Panc1 (cell line): ENCODE measurements at regions not wholly inside any gene's neighbourhood (a gene's known extent, or its start where the extent isn't known, plus 50 kb on each side); places are given as distances from the start of the nearest gene placed in this dataset.

ENCODE experiments used
- ATAC-seq: fragments of 200-7000 bp; cut with Tn5 transposase; 2 replicates; pipeline ENCODE4 v1.9.1; 2020; ENCODE audit warnings: mild to moderate bottlenecking, moderate library complexity
- BruUV-seq: library from RNA; stranded (reverse); fragments of 400-500 nt; replicated peaks from 2 replicates; lab custom pipeline; 2021; lab: Mats Ljungman, UMichigan
- CTCF ChIA-PET: fragments of 300-600 bp; sonication (Branson Sonifier 250); formaldehyde crosslinking; loops from one replicate; lab custom pipeline; 2022; ENCODE audit warnings: antibody characterized with exemption; lab: Charles Lee
- POLR2A ChIA-PET: fragments of 300-600 bp; sonication (Branson Sonifier 250); formaldehyde crosslinking; loops from one replicate; lab custom pipeline; 2022; ENCODE audit warnings: antibody characterized with exemption; lab: Charles Lee
- DNase-seq: peaks from one replicate; pipeline ENCODE4 v3.0.0-alpha.2; 2010; ENCODE audit warnings: low read depth, low spot score
- H3K27ac ChIP-seq: 2 replicates; pipeline ENCODE4 v1.5.1; 2011; ENCODE audit warnings: mild to moderate bottlenecking, low read length, inconsistent platforms
- H3K27me3 ChIP-seq: fragments of 200-500 bp; sonication (Bioruptor generic); 2 replicates; pipeline ENCODE4 v1.6.0; 2014; ENCODE audit warnings: low read length, inconsistent platforms; ENCODE audit not compliant: control insufficient read depth, insufficient read depth
- H3K36me3 ChIP-seq: fragments of 200-500 bp; sonication (Bioruptor generic); 2 replicates; pipeline ENCODE4 v1.5.1; 2014; ENCODE audit warnings: inconsistent platforms, mild to moderate bottlenecking, low read length, moderate library complexity; ENCODE audit not compliant: control insufficient read depth, insufficient read depth
- H3K4me1 ChIP-seq: 2 replicates; pipeline ENCODE4 v1.5.1; 2011; ENCODE audit warnings: inconsistent platforms, mild to moderate bottlenecking, low read length, moderate library complexity; ENCODE audit not compliant: control insufficient read depth, insufficient read depth
- H3K4me3 ChIP-seq, 2 experiments: 2 replicates each; pipeline ENCODE4 v1.5.1; 2011 to 2012; ENCODE audit warnings: low read depth in 2 of 2, low read length in 2 of 2, mild to moderate bottlenecking in 2 of 2, inconsistent platforms in 1 of 2, moderate library complexity in 1 of 2
- H3K9me3 ChIP-seq: fragments of 200-500 bp; sonication (Bioruptor generic); 2 replicates; pipeline ENCODE4 v1.5.1; 2014; ENCODE audit warnings: low read depth, mild to moderate bottlenecking, inconsistent platforms, low read length, moderate library complexity; ENCODE audit not compliant: control insufficient read depth, insufficient read depth
- POLR2AphosphoS5 ChIP-seq: IDR thresholded peaks from 2 replicates; pipeline ENCODE4 v1.6.1; 2012; ENCODE audit warnings: mild to moderate bottlenecking, low read depth, low read length, moderate library complexity
- SIN3A ChIP-seq: IDR thresholded peaks from 2 replicates; pipeline ENCODE4 v1.6.1; 2012; ENCODE audit warnings: low read depth, mild to moderate bottlenecking, low read length, moderate library complexity, borderline replicate concordance; ENCODE audit not compliant: insufficient read depth
- TCF7L2 ChIP-seq: IDR thresholded peaks from 2 replicates; pipeline ENCODE4 v1.6.1; 2011; ENCODE audit warnings: mild to moderate bottlenecking, low read depth, low read length, inconsistent platforms
- in situ Hi-C: cut with HindIII; loops from 2 replicates; pipeline ENCODE4 v1.10.0; 2016; ENCODE audit warnings: low sequenced_read_pairs, low pct_unique_long_range_greater_than_20kb
- intact Hi-C: fragments of 100-400 bp; cut with micrococcal nuclease; formaldehyde crosslinking; loops from one replicate; pipeline ENCODE4 v1.10.0; 2022; ENCODE audit not compliant: unreplicated experiment
- TF ChIP-seq, protein P1 (sequence below), 2 experiments: IDR thresholded peaks; 2 replicates each; pipeline ENCODE4 v1.6.1; 2011 to 2012; ENCODE audit warnings: low read depth in 2 of 2, control low read depth in 1 of 2, low read length in 1 of 2, mild to moderate bottlenecking in 1 of 2, moderate library complexity in 1 of 2; ENCODE audit not compliant: insufficient read depth in 1 of 2
- TF ChIP-seq, protein P2 (sequence below): fragments of 450-650 bp; IDR thresholded peaks from 2 replicates; pipeline ENCODE4 v1.5.1; 2017; ENCODE audit warnings: mild to moderate bottlenecking

DNA sequence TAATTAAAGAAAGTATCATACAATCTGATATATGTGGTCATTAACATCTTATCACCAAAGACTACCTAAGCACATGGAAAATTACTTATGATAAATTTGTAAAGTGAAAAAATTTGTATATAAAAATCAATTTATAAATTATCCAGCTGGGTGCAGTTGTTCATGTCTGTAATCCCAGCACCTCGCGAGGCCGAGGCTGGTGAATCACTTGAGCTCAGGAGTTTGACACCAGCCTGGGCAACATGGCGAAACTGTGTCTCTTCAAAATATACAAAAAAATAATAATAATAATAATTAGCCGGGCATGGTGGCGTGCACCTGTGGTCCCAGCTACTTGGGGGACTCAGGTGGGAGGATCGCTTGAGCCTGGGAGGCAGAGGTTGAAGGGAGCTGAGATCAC, 82.8 kb upstream of the SYT6 start:
- no TSS peak for BruUV-seq
- no peak for DNase-seq
- TF ChIP-seq, protein P1, sequence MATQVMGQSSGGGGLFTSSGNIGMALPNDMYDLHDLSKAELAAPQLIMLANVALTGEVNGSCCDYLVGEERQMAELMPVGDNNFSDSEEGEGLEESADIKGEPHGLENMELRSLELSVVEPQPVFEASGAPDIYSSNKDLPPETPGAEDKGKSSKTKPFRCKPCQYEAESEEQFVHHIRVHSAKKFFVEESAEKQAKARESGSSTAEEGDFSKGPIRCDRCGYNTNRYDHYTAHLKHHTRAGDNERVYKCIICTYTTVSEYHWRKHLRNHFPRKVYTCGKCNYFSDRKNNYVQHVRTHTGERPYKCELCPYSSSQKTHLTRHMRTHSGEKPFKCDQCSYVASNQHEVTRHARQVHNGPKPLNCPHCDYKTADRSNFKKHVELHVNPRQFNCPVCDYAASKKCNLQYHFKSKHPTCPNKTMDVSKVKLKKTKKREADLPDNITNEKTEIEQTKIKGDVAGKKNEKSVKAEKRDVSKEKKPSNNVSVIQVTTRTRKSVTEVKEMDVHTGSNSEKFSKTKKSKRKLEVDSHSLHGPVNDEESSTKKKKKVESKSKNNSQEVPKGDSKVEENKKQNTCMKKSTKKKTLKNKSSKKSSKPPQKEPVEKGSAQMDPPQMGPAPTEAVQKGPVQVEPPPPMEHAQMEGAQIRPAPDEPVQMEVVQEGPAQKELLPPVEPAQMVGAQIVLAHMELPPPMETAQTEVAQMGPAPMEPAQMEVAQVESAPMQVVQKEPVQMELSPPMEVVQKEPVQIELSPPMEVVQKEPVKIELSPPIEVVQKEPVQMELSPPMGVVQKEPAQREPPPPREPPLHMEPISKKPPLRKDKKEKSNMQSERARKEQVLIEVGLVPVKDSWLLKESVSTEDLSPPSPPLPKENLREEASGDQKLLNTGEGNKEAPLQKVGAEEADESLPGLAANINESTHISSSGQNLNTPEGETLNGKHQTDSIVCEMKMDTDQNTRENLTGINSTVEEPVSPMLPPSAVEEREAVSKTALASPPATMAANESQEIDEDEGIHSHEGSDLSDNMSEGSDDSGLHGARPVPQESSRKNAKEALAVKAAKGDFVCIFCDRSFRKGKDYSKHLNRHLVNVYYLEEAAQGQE (IDR thresholded peaks at IDR 0.05; ENCODE audit: insufficient read depth in 1 of 2, low read depth in 2 of 2, low read length in 1 of 2): no peak
- TF ChIP-seq SIN3A (no peak), TCF7L2 (no peak), POLR2AphosphoS5 (no peak)
- TF ChIP-seq, protein P2, sequence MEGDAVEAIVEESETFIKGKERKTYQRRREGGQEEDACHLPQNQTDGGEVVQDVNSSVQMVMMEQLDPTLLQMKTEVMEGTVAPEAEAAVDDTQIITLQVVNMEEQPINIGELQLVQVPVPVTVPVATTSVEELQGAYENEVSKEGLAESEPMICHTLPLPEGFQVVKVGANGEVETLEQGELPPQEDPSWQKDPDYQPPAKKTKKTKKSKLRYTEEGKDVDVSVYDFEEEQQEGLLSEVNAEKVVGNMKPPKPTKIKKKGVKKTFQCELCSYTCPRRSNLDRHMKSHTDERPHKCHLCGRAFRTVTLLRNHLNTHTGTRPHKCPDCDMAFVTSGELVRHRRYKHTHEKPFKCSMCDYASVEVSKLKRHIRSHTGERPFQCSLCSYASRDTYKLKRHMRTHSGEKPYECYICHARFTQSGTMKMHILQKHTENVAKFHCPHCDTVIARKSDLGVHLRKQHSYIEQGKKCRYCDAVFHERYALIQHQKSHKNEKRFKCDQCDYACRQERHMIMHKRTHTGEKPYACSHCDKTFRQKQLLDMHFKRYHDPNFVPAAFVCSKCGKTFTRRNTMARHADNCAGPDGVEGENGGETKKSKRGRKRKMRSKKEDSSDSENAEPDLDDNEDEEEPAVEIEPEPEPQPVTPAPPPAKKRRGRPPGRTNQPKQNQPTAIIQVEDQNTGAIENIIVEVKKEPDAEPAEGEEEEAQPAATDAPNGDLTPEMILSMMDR: no peak

DNA sequence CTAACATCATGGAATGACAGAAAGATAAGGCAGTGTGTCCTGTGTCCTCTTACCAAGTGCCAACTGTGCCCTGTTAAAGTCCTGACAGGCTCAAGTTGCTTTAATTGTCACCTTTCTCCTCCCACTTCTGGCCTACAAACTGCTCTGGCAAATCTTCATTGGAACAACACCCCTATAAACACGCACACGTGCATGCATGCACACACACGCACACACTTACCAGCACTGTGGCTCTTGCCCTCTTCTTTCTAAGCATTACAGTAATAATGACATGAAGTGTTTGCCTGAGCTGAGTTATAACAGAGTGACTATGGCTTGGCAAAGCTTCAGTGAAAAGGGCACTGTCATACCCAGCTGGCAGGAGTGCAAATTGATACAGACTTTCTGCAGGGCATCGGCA, 82.3 kb upstream of the SYT6 start:
- TF ChIP-seq SIN3A (no peak), POLR2AphosphoS5 (no peak), TCF7L2 (no peak)
- TF ChIP-seq, protein P1 (IDR thresholded peaks at IDR 0.05; ENCODE audit: insufficient read depth in 1 of 2, low read depth in 2 of 2, low read length in 1 of 2): no peak
- TF ChIP-seq, protein P2: no peak
- Histone ChIP-seq H3K27me3 (no peaks in the 10 kb centered on the region), H3K36me3 (no peaks in the 10 kb centered on the region), H3K4me1 (no peaks in the 10 kb centered on the region), H3K4me3 (no peak overlapping the region), H3K9me3 (no peaks in the 10 kb centered on the region), H3K27ac (no peak overlapping the region)
- CTCF ChIA-PET: no interaction called here
- POLR2A ChIA-PET: no interaction called here
- in situ Hi-C loops (no loop called here), intact Hi-C loops (no loop called here)
- no TSS peak for BruUV-seq
- DNase-seq (no peak), ATAC-seq (no peak)

More for the DNA sequence above, 82.8 kb upstream of the SYT6 start:
- H3K27me3 ChIP-seq: no peaks in the 10 kb centered on the region
- H3K4me1 ChIP-seq: no peaks in the 10 kb centered on the region
- in situ Hi-C loops: no loop called here
- CTCF ChIA-PET: no interaction called here
- intact Hi-C loops: no loop called here
- ATAC-seq: no peak
- H3K36me3 ChIP-seq: no peaks in the 10 kb centered on the region
- POLR2A ChIA-PET: no interaction called here
- no peaks in the 10 kb centered on the region for H3K9me3 ChIP-seq
- no peak overlapping the region for H3K27ac ChIP-seq
- H3K4me3 ChIP-seq: no peak overlapping the region
